Body of pancreas (tissue), 4 donors: ENCODE measurements at regions not wholly inside any gene's neighbourhood (a gene's known extent, or its start where the extent isn't known, plus 50 kb on each side); places are given as distances from the start of the nearest gene placed in this dataset.
"Not testable (repeated sequence)": the region's sequence is repeated elsewhere in the genome, so short reads cannot be mapped to it uniquely, and the experiment has no call there.

Source experiments
- CTCF ChIP-seq, 7 experiments: fragments of 450-650 bp in 4 of 7; fragments of 200-600 bp in 3 of 7; sonication (generic) in 3 of 7; IDR thresholded peaks; one replicate each; pipeline ENCODE4 v1.5.1; 2016 to 2019; ENCODE audit warnings: antibody characterized with exemption in 7 of 7
- POLR2A ChIP-seq, 3 donors: fragments of 450-650 bp; IDR thresholded peaks; one replicate each; pipeline ENCODE4 v1.6.1; 2016; ENCODE audit warnings: antibody characterized with exemption in 3 of 3, mild to moderate bottlenecking in 2 of 3

DNA sequence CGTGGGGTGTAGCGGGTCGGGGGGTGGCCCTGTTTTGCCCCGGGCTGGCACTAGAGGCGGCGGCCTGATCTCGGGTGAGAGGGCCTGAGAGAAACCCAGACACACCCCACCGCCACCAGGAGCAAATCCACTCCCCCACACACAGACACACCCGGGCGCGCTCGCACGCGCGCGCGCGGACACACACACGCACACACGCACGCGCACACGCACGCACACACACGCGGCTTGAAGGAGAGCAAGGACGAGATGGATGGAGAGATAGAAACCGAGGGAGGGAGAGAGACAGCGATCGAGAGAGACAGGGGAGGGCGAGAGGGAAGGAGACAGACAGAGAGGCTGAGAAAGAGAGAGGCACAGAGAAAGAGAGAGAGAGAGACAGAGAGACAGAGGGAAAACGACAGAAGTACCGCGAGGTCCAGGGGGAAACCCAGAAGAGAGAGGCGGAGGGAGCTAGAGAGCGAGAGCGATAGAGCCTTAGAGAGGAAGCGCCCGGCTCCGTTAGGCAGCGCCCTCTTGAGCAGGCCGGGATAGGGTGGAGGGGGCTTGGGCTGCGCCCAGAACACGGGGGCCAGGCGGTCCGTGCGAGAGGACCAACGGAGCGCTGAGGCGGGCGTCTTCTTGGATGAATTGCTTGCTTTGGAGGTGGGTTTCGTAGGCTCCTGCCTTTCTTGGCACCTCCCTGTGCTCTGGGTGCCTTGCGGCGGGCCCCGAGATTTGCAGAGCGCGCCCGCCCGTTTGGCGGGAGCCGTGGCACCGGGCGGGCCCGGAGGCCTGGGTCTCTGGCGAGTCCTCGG, 69.7 kb downstream of the RNF187 start:
- not testable (repeated sequence) for TF ChIP-seq CTCF, POLR2A (IDR thresholded peaks at IDR 0.05)
